GM19324 (cell line): ENCODE measurements at regions not wholly inside any gene's neighbourhood (a gene's known extent, or its start where the extent isn't known, plus 50 kb on each side); places are given as distances from the start of the nearest gene placed in this dataset.
"Not testable (repeated sequence)": the region's sequence is repeated elsewhere in the genome, so short reads cannot be mapped to it uniquely, and the experiment has no call there.

Experiments
- ATAC-seq: cut with Tn5 transposase; IDR thresholded peaks from one replicate; pipeline ENCODE4 v1.9.1; 2021; ENCODE audit warnings: mild to moderate bottlenecking, moderate library complexity; ENCODE audit not compliant: unreplicated experiment, low FRiP score

DNA sequence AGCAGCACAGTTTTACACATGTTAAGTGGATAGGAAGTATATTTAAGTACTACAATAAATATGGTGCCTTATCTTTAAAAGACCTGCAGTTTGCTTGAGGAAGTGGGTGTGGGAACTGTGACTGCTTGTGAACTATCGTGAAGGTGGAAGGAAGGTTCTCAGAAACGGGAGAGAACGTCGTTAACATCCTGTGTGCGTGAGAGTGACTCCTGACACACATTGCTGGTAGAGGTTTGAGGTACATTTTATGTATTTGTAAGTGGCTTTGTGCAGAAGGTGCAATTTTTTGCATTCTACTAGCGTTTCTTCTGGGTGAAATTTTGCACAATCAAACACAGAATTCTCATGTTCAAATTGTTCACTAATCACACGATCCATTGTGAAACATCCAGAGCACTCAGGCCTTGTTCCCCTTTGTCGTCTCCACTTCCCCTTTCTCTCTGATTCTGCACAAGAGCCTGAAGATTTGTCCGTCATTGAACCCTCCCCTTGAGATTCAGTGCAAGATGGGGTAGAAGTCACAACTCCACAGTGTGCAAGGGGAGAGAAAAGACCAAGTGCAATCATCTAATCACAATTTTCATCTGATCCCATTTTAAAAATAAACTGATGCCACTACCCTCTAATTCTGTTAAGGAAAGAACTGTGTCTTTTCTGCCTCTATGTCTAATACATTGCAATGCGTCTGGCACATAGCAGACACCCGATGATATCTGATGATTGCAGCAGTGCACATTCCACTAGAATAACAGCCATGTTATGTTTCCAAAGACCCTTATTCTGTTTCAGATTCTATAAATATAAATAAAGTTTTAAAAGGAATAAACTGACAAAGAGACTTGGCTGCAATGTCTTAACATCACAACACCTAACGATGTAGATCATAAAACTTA lies 279.9 kb downstream of the NEBL start:
- no peak for ATAC-seq

DNA sequence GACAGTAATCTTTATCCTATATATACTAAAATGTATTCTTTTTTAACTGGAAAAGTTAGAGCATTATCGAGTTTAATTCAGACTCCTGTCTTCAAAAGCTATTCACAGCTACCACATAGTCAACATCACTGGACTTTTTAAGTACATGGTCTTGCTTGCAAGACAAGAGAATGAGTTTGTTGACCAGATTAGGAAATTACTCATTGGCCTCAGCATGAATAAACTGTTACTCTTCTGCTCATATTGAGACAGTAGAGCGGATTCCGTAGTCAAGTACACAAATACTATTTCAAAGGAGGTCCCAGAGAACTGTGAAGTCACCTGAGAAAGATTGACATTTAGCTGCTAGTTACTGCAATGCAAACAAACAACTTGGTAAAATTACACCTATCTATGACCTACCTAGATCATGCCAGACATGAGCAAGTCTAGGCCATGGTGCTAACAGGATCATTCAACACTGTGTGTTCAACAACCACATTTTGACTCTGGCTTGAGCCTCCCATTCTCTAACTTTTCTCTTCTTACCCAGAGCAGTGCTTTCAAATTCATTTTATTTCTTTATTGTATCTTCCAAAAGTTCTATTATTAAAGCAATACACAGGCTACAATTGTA lies 280.9 kb downstream of the NEBL start:
- no peak for ATAC-seq

DNA sequence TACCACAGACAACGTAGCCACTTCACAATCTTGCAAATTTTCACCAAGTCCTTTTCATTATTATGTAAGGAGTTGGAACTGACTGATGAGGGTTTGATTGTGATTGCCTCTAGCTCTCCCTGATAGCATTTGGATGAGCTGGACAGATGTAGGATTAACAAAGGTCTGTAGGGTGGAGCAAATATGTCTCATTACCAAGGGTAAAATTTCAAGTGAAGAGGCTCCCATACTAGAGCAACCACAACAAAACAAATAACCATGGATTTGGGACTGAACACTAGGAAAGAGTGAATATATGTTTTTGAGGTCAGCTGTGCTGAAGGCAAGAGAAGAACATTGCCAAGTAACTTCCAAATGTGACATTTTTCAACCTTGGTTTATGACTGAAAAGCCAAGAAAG lies 281.7 kb downstream of the NEBL start:
- no peak for ATAC-seq

DNA sequence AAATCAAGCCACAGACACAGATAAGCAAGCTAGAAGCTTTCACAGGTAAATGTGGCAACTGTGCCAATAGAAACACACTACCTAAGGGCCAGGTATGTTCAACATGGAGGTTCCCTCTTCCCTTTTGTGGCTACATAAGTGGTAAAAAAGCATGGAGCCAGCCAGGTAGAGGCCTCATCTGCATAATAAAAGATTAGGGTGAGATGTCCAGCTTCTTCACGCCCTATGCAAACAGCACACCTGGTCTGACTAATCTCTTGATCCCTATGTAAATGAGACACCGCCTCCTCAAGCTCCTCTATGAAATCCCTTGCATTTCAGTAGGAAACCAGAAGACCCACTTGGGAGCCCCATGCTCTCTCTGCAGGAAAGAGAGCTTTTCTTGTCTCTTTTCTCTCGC lies 282.2 kb downstream of the NEBL start:
- no peak for ATAC-seq

DNA sequence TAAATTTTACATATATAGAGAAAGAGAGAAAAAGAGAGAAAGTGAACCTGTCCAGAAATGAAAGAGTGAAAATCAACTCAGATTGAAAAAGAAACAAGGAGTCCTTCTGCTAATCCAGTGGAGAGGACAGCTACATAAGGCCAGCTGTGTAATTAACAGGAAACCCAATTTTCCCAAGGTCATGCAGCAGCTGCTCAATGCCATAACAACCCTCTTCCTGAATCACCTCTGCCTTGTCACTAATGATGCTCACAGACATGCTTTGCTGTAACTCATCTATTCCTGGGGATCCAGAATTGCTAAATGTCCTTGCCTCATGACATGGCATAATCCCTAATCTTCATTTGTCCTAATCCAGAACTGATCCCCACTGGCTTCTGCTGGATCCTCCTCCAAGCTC lies 288.6 kb downstream of the NEBL start:
- ATAC-seq = no peak

DNA sequence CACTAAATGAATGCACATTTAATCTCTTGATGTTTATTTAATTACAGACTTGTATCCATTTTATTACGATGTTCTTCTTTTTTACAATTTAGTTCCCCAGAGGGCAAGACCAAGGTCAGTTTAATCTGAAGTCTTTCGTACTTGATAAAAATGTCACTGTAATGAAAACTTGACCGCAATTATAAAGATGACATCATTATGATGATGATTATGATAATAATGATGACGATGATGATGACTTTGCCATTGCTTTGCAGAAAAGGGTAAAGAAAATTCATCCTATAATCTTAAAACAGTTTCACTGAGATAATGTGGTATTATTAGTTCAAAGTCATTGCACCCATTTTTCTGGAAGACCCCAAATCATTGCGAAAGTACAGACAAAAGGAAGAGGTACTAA lies 290.1 kb downstream of the NEBL start:
- no peak for ATAC-seq

DNA sequence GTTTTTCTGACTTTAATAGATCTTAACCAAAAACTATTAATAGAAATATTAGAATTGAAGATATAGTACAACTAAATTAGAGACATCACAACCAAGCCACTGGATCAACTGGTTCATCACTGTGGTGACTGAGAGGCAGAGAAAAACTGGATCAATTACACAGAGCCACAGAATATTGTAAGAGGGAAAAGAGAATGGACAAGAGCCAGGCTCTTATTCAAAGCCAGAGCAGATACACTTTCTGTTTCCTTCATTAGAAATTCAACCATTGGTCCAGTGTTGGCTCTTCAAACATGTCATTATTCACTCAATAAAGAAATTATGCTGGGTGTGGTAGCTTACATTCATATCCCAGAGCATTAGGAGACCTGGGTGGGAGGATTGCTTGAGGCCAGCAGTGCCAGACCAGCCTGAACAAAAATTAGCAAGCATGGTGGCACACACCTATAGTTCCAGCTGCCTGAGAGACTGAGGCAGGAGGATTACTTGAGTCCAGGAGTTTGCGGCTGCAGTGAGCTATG lies 295.1 kb downstream of the NEBL start:
- ATAC-seq = no peak

DNA sequence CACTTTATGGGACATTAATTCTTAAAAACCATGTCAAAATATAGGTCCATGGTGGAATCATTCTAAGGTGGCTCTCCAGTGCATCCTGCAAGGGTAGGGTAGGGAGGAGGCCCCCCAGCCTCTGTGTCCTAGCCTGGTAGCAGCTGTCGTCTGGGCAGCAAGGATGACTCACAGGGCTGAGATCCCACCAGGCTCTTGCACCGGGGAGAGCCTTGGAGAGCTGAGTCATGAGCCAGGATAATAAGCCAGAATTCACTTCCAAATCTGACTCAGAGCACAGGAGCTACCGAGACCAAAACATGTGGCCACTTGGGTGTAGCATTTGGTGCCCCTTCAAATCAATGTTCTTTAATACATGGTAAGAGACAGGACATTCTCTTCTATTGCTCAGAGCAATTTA lies 298.5 kb downstream of the NEBL start:
- no peak for ATAC-seq

DNA sequence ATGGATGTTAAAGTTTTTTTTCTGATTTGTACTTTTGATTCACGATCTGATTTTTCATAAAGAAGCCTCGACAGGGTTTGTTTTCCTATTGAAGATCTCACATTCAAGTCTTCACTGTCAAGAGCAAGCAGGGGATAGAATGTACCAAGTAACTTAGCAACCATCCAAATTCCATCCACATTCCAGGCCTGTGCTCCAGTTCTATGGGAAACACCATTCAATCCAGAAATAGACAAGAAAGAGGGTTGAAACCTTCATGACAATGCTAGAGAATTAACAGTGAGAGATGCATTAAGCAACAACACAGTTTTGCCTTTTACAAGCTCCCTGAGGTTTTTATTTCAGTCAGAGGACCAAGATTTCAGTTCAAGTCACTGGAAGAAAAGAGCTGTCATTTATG lies 300.2 kb downstream of the NEBL start:
- ATAC-seq = no peak

DNA sequence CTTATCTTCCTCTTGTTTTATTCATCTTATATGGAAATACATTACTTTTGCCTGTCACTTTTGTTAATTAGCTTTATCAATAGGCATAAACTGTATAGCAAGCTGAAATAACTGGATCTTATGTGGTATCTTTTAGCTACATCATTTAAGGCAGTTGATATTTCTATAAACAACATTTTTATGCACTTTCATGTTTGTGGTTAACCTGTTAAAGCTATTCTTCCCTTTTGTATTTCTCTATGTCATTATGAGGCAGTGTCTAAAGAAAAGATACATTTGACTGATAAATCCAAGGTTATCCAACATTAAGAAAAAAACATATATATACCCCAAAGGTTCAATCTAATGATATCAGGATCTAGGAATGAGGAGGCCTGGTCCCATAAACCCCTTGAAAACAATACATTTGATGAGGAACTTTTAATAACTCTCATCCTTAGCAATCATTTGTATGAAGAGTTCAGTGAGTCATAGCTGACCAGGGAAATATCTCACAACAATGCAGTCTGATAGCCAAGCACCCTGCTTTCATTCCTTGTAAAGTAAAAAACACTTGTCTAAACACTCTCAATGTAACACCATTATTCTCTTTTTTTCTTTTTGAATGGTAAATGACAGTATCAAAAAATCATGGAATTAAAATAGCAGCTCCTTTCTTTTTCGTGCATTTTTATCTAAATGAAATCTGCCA lies 300.9 kb downstream of the NEBL start:
- no peak for ATAC-seq

DNA sequence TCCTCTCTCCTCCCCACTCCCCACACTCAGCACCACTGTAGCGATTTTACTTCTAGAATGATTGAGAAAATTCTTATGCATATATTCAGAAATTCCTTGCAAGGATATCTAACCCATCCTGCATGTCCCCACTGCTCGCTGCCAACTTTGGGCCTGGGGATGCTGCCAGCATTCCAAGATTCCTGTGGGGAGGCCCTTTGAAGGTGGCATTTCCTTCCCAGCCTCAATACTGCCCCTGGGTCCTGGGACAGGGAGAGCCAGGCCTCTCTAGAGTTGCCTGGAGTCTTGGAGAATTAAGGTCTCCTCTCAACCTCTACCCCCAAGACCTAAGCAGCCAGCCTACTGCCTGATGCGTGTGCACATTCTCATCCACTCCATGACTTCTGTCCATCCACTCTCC lies 303.5 kb downstream of the NEBL start:
- no peak for ATAC-seq

DNA sequence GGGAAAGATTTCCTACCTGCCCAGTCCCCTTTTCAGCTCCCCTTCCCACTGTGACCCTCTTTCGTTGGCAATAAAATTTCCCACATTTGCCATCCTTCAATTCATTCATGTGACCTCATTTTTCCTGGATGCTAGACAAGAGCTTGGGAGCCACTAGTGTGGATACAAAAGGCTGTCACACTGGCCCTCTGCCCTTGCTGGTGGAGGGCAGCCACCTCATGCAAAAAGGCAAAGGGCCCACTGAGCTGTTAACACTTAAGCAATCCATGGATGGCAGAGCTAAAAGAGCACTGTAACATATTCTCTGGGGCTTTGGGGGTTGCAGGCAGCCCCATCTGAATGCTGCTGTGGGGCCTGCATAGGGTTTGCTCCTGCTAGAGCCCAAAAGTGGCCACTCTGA lies 315.1 kb downstream of the NEBL start:
- ATAC-seq = no peak

DNA sequence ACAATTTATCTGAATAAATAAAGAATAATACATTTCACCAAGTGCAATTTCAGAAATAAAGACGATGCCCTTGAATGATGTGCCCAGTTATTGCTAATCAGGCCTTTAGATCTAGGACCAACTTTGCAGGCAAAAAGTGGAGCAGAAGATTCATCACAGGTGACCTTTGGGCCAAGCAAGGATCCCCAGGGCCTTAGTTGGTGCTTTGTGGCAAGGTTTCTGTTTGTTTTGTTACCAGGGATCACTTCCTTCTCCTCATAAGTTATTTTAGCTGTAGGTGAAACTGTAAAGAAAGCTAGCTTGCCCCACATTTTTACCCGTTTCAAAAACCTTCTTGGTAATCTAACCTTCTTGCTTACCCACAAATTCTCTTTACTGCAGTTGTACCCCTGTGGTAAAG lies 323.2 kb downstream of the NEBL start:
- no peak for ATAC-seq

DNA sequence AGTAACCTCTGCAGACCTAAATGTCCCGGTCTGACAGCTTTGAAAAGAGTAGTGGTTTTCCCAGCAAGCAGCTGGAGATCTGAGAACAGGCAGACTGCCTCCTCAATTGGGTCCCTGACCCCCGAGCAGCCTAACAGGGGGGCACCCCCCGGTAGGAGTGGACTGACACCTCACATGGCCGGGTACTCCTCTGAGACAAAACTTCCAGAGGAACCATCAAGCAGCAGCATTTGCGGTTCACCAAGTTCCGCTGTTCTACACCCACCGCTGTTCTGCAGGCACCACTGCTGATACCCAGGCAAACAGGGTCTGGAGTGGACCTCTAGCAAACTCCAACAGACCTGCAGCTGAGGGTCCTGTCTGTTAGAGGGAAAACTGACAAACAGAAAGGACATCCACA lies 341.1 kb downstream of the NEBL start:
- ATAC-seq = not testable (repeated sequence)

DNA sequence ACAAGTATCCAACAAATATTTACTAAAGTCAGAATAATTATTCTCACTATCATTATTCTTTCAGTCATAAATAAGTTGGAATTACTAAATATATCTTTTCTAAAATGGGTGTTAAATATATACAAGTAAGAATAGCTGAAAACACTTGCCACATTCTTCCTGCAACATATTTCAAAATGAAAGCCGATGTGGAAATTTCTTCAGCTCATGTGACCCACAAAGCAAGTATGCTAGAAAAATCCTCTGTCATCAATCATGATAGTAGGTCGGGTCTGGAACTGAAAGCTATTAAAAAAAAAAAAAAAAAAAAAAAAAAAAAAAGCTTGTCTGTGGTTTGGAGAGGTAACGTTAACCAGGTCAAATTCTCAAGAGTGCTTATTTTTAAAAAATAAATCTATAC lies 344.7 kb downstream of the NEBL start:
- ATAC-seq = no peak

DNA sequence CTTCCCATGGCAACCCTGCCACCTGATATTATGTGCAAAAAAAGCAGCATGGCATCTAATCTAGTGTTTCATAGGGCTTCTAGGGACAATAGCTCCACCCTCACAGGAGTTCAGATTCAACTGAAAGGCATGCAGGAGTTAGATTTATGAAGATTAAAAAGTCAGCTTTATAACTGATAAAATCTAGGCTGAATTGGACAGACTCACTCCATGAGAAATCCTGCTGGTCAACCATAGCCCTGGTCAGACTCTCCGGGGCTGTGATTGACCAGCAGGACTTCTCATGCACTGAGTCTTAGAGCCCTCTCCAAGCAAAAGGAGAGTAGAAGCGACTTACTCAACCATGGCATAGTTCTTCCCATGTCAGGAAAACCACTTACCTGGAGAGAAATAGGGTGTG lies 345.4 kb downstream of the NEBL start:
- ATAC-seq = no peak

DNA sequence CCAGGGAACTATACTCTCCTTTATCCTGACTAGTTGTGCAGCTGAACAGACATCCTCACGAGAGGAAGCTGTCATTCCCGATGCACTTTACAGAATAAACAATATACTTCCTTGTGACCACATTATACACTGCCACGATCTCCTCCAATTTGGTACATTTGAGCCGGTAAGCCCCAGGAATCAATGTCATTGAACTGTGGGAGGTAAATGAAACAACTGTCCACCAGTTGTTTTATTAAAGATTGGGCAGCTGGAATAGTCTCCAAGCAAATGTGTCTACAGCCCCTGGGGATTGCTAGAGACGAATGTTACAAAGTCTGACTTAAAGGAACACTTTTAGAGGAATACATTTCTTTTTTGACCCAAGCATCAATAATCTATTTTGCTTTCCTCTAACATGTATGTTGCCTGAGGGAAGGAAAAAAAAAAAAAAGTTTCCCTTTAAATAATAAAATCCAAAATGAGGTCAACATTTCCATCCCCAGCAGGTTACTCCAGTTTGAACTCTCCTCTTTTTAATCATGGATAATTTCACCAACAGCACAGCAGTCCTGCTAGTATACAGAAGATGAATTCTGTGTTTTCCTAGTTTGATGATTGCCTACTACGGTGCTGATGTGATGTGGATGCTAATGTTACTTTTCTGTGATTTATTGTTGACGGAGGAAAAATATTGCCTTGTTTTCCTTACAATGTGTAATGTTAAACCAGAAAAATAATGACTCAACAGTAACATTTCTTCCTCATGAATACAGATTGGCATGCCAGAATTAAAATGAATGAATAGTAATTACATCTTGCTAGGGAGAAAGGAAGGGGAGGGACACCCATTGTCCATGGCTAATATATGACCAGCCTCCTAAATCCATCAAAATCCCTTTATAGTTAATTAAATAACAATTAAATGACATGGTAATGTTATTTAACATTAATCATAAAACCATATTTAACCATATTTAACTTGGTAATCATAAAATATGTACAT lies 360.9 kb downstream of the NEBL start:
- ATAC-seq = no peak

DNA sequence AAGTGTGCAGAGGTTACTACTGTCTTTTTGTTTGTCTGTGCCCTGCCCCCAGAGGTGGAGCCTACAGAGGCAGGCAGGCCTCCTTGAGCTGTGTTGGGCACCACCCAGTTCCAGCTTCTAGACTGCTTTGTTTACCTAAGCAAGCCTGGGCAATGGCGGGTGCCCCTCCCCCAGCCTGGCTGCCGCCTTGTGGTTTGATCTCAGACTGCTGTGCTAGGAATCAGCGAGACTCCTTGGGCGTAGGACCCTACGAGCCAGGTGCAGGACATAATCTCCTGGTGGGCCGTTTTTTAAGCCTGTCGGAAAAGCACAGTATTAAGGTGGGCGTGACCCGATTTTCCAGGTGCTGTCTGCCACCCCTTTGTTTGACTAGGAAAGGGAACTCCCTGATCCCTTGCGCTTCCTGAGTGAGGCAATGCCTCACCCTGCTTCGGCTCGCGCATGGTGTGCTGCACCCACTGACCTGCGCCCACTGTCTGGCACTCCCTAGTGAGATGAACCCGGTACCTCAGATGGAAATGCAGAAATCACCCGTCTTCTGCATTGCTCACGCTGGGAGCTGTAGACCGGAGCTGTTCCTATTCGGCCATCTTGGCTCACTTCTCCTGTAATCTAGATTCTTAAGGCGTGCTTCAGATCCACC lies 365.7 kb downstream of the NEBL start:
- not testable (repeated sequence) for ATAC-seq

DNA sequence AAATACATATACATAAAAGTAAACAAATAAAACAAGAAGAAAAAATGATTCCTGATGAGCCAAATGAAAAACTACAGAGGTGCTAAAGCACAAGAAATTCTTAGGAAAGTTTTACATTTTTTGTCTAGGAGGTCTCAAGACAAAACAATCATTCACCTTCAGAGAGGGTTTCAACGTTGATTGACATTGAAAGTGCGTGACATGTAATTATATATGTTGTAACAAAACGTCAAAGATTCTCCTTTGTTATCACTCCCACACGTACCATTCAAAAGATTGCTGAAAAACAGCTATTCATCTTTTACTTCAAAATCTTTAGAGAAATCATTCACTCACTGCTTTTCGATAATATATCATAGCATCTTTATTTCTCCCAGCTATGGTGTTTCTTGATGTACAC lies 375.9 kb downstream of the NEBL start:
- no peak for ATAC-seq

DNA sequence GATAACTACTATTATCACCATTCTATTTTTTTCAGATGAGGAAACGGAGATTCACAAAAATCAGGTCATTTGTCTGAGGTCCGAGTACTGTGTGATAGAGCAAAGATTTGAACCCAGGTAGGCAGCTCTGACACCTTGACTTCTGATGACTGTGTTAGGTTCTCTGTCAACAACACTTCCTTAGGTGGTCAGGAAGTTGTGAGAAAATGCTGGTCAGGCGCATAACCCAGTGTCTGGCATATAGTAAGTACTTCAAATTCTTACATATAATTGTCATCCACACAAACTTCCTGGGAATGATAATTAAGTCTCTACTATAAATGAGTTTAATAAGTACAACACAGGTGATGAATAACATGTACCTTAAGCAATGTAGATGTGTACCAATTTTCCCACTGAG lies 381.5 kb downstream of the NEBL start:
- no peak for ATAC-seq
